Stimulated activated CD4-positive, alpha-beta T cell treated with anti-CD3 and anti-CD28 coated beads, Interleukin-1b, Interleukin-23, amount 100 ng/mL, for 4 hours (primary cell): ENCODE measurements at regions not wholly inside any gene's neighbourhood (a gene's known extent, or its start where the extent isn't known, plus 50 kb on each side); places are given as distances from the start of the nearest gene placed in this dataset.

Experiments
- DNase-seq, 2 donors: peaks; one replicate each; pipeline ENCODE4 v3.0.0-alpha.2; 2020; ENCODE audit warnings: low read depth in 2 of 2

DNA sequence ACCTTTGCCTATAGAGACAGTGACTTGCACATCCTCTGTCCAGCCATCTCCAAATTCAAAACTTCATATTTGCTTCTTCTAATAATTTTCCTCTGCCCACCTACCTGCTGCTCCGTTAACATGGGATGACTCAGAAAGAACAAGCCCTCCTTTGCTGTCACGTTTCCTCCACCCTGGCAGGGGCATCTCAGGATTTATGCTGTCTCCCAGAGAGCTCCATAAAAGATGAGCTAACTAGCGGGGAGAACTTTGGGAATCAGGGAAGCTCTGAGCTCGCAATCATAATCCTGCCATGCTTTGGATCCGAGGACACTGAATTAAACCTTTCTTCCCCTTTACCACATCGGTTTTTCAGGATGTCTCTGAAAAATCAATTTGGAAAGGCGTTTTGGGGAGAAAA is 78.4 kb upstream of the FSTL4 start:
- no peak for DNase-seq

DNA sequence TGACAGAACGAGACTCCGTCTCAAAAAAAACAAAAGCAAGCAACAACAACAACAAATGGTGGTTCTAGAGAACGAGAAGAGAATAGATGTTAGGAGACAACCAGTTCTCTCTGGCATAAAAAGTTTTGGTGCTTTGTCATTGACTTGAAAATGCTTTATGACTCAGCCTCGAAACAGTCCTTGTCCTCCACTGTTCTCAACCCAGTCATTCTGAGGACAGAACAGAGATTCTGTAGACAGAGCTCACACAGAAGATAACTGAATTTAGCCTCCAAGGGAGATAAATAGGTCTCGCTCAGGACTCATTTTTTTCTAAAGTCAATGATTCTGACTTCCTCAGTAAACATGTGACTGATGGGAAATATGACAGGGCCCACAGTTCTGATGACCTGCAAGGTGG is 76.0 kb upstream of the FSTL4 start:
- DNase-seq: no peak

DNA sequence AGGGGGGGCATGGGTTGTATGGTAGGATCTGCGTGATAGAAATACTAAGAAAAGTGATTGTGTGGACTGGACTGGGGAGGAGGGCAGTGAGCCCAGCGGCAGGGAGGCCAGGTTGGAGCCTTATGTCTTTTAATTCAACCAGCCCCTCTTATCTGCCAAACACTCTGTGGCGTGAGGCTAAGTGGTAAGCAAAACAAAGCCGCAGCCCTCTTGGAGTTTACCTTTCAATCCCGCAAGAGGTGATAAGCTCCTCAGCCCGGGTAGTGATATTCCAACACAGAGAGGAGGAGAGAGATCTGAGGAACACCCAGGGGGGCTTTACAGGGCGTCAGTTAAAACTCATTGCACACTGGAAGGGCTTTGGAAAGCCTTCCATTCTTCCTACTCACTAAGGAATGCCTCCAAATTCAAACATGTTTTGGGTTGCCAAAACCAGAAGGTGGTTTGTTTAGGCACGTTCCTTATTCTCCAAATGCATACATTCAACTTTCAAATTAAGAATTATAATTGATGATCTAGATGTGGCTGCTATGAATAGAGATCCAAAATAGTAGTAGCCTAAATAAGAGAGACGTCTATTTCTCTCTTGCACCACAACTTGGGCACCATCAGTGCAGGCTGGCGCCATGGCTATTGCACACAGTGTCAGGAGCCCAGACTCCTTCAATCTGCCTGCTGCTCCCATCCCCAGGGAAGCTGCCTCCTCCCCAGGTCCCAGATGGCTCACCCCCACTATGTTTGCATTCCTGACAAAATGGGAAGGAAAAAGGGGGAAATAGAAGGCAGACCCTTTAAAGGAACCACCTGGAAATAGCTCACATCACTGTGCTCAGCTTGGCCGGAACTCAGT is 75.1 kb upstream of the FSTL4 start:
- DNase-seq: no peak

DNA sequence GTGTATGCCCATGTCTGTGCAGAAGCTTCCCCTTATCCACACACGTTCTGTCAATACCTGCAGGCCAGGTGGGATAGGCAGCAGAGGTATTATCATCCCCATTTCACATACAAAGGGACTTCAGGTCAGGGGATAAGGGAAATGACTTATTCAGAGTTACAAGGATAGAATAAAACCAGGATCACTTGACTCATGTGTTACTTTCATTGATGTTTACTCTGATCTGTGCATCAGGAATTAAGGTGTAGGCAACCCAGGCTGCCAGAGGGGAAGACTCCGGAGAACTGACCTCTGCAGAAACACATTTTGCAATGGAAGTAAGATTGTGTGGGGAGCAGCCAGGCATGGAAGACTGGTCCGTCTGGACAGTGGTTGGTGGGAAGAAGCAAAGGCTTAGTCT is 74.2 kb upstream of the FSTL4 start:
- no peak for DNase-seq

DNA sequence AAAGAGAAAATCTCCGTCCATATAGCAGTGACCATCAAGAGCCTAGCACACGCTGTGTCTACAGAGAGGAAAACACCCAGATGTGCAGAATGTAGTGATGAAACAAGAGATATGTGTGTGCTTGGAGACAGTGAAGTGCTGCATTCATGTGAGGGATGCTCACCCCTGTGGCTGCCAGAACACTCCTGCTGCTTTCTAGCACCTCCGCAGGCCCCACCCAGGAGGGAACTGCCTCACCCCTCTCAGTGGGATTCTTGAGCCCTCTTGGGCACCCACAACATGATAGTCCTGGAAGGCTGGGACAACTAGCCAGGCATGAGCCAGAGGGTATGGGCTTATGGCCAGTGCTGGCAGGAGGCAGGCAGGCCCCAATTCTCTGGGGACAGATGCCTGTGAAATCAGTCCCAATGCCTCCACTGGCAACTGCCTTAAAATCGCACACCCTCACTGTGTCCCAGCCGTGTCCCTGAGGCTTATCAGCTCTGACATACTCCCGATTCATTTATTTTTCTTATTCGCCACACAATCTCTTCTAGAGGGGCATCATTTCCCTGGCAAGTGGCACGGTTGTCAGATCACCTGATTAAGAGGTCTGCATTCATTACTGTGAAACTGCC is 73.2 kb upstream of the FSTL4 start:
- DNase-seq: no peak

DNA sequence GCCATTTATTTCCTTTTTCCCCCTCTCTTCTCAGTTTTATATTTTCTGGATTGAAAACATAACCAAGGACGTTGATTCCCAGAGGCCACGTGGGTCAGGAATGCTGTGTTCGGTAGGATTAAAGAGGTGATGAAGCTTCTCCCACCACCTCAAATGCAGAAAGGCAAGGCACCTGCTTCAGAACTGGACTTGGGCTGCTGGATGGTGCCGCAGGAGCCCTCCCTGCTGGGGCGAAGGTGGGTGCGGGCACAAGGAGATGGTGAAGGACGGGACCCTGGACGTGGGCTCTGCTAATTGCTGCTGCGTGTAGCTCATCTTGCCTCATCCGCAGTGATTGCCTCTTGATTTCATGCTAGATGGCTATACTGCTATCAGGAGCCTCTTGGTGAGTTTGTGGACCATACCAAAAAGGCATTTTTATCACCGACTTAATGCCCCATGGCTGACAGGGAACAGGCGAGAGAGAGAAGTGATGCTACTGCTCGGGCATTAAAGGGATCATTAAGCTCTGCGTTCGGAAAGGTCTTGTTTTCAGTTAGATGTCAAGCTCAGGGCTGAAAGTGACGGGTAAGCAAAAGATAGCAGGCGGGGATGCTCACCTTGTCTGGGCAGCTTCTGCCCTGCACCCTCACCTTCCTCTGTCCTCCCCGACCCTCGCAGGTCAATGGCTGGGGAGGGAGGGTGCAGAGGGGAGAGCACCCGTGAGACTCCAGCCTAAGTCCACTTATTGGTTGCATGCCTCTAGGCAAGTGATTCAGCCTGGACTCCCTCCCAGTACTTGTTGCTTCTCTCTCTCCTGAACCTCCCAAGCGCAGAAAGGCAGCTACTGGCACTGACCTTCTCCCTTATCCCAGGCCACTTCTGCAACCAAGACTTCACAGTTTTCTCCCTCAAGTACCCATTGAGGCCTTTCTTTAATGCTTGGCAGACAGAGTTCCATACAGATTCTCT is 71.6 kb upstream of the FSTL4 start:
- no peak for DNase-seq

DNA sequence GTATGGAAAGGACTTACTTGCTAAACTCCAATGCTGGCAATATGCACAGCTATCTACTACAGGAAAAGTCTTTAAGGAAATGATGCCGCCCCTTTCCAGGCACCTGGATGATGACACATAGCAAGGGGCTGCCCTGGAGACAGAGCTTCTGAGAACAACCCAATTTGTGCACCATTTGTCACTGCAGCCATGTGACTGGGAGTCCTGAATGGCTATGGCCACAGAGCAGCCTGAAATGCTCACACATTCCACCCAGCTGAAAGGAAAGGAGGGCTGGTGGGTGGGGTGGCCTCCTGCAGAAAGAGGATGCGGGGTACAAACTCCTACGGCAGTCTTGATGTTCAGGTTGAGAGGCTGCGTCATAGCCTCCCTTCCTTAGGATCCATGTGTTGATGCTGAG is 70.1 kb upstream of the FSTL4 start:
- no peak for DNase-seq

DNA sequence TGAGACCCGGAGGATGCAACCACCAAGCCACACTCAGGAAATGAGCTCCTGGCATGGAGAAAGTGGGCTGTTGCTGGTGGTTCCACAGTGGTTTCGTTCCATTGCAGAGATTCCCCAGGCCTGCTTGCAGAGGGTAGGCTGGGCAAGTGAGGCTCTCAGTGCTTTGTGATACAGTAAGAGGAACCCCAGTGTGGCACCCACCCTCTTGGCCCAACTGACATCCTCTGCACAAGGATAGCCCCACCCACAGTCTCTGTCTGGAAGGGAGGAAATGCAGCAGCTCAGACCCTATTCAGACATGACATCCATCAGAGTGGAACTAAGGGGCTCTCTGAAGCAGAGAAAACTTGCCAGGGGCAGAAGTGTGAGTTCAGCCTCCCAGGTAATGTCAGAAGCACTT is 69.6 kb upstream of the FSTL4 start:
- no peak for DNase-seq

- no peak for DNase-seq
Measured at GRCh38 chr5:133680830-133681565, 68.7 kb upstream of the FSTL4 start.

DNA sequence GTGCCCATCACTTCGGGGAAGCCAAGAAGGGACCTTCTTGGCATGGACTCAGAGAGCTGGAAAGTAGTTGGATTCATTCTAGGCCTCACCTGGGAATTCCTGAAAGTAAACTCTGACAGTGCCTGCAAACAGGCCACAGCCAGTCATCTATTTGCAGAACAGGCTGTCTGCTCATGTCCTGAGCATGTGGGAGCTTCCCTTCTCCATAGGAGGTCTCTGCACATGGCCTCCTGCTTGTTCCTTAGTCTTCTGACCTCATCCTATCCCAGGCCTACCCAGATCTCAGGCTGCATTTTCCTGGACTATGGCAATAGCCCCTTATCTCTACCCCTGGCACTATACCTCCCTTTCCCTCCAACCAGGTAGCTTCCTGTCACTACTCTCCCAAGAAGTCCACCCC is 67.2 kb upstream of the FSTL4 start:
- DNase-seq: no peak

GRCh38 chr5:133675376-133676154 is 63.2 kb upstream of the FSTL4 start:
- DNase-seq: no peak

DNA sequence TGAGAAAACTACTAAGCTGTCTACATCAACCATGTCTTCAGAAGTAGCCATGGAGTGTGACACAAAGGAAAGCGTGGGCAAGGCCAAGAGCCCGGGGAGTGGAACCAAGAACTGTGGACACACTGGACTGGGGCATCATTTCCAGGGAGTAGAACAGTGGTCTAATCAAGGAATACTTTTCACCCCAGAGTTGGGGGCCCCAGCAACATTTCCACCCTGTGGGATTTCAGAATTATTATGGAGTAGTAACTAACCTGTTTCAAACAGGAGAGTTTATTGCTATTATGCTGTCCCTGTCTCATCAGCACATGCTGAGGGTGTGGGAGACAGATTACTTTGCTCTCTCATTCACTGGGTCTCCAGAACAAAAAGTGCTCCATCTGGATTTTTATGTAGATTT is 58.0 kb upstream of the FSTL4 start:
- no peak for DNase-seq

- DNase-seq: no peak
Measured at GRCh38 chr5:133669472-133669871, 57.1 kb upstream of the FSTL4 start.

DNA sequence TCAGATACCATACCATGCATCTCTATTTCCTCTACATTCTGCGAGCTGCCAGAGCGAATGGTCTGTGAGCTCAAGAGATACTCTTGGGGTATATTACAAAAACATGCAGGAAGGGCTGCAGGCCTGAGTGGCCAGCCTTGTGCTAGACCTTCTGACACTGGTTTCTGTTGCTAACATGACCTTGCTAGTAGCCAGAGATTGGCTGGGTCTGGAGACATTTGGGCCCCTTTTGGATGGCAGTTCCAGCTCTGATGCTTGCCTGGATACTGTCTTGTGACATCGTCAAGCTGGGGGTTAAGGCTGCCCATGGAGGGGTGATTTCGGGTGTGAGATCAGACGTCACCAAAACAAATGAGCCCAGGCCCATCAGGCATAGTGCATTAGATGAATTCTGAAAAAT is 56.1 kb upstream of the FSTL4 start:
- DNase-seq: no peak

DNA sequence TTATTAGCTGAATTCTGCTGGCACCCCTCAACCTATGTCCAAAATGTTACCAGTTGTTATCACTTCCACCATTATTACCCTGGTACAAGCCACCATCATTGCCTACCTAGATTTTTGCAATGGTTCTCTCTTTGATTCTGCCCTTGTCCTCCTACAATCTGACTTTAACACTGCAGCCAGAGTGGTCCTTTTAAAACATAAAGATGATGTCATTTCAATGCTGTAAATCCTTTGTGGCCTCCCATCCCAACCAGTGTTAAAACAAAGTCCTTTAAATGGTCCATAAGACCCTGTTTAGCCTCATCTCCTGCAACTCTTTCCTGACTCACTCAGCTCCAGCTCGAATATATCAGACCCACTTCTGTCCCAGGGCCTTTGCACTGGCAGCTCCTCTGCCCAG is 54.9 kb upstream of the FSTL4 start:
- DNase-seq: no peak

DNA sequence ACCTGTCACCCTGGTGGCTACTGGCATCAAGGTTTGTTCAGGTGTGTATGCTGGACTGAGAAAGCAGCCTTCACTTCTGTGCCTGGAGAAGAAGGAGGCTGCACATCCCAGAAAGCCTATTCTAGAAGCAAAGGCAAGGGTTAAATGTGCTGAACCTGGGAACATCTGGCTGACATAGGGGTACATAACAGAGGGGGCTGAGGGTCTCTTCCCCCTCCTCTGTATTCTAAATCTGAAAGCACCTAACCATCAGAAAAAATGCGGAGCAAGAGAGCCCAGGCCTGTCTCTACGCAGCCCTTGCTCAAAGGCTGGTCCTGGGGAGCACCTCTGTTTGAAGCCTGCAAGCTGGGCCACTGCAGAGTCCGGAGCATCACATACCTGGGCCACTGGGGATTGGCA is 53.2 kb upstream of the FSTL4 start:
- DNase-seq: no peak

- no peak for DNase-seq
Measured at GRCh38 chr5:133664422-133664821, 52.1 kb upstream of the FSTL4 start.

- no peak for DNase-seq
Measured at GRCh38 chr5:133663397-133664054, 51.2 kb upstream of the FSTL4 start.

GRCh38 chr5:133662578-133662977 is 50.2 kb upstream of the FSTL4 start:
- DNase-seq: no peak
